GM12873 (cell line): ENCODE measurements at regions not wholly inside any gene's neighbourhood (a gene's known extent, or its start where the extent isn't known, plus 50 kb on each side); places are given as distances from the start of the nearest gene placed in this dataset.

ENCODE experiments used
- CTCF ChIP-seq: IDR thresholded peaks from 2 replicates; pipeline ENCODE4 v1.5.1; 2012; ENCODE audit warnings: low read depth, mild to moderate bottlenecking, moderate library complexity, low read length, control low read depth; ENCODE audit not compliant: insufficient read depth; ENCODE audit errors: missing control alignments

GRCh38 chr4:123561525-123561924 is 164.9 kb downstream of the SPRY1 start:
- TF ChIP-seq CTCF, result no peak

GRCh38 chr4:123562994-123563750 is 166.6 kb downstream of the SPRY1 start:
- no peak for TF ChIP-seq CTCF

- TF ChIP-seq CTCF, result peak; percentile 97
These were observed 168.3 kb downstream of the SPRY1 start for GRCh38 chr4:123564758-123565346.

GRCh38 chr4:123568936-123569335 is 172.3 kb downstream of the SPRY1 start:
- no peak for TF ChIP-seq CTCF

- TF ChIP-seq CTCF, result no peak
These were observed 172.9 kb downstream of the SPRY1 start for GRCh38 chr4:123569541-123569940.

- no peak for TF ChIP-seq CTCF
These were observed 177.4 kb downstream of the SPRY1 start for GRCh38 chr4:123573866-123574508.

- TF ChIP-seq CTCF, result no peak
These were observed 178.7 kb downstream of the SPRY1 start for GRCh38 chr4:123575291-123575690.
